ENCODE measurements at regions not wholly inside any gene's neighbourhood (a gene's known extent, or its start where the extent isn't known, plus 50 kb on each side); places are given as distances from the start of the nearest gene placed in this dataset.
"Not testable (repeated sequence)": the region's sequence is repeated elsewhere in the genome, so short reads cannot be mapped to it uniquely, and the experiment has no call there.

DNA sequence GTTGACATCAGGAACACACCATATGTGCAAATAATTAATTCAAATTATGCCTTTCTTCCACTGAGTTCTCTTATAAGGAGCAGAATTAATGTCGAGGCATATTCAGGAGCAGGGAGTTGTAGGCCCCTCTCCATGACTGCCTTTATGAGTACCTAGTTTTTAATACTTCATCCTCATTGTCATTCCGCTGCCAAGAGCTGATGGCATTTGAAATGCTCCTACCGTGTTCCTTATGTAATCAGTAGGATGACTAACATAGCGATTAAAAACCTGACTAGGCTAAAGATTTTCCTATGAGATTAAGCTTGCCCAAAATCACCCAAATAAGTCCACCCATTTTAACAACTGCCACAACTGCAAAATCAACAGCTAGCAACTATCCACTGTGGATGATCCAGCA, 220.6 kb downstream of the DHX15 start:
- no peak for DNase-seq

DNA sequence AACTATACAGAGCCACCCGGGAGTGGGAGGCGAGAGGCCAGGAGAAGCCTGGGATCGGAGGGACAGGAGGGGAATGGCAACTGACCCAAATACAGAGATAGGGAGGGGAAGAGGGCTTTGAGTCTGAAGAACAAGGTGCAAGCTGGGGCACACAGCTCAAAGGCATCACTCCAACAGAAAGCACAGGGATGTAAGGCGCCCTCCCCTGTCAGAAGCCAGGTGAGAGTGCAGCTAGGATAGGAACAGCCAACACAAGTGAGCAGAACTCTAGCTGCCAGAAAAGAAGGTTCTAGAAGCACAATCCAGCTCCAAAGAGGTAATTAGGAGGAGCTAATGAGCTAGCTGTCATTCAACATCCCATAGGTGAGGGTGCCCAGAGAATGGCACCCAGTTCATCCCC, 232.2 kb downstream of the DHX15 start:
- no peak for DNase-seq

DNA sequence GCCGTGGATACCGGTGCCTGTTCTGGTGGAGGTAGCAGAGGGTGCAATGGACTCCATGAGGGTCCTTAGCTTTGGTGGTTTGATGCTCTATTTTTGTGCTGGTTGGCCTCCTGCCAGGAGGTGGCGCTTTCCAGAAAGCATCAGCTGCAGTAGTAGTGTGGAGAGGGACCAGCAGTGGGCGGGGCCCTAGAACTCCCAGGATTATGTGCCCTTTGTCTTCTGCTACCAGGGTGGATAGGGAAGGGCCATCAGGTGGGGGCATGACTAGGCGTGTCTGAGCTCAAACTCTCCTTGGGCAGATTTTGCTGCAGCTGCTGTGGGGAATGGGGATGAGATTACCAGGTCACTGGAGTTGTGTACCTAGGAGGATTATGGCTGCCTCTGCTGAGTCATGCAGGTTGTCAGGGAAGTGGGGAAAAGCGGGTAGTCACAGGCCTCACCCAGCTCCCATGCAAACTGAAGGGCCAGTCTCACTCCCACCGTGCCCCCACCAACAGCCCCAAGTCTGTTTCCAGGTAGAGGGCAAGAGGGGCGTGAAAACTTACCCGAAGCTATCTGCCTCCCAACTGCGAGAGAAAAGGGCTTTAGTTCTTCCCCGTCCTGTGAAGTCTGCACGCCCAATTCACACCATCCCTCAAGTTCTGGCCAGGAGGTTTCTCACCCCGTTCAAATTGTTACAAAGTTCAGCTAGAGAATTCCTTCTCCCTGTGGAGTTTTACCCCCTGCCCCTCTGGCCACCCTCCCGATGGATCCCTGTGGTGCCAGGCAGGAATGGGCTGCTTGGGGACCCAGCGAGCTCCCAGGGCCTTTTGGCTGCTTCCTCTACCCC, 235.0 kb downstream of the DHX15 start:
- not testable (repeated sequence) for DNase-seq

DNA sequence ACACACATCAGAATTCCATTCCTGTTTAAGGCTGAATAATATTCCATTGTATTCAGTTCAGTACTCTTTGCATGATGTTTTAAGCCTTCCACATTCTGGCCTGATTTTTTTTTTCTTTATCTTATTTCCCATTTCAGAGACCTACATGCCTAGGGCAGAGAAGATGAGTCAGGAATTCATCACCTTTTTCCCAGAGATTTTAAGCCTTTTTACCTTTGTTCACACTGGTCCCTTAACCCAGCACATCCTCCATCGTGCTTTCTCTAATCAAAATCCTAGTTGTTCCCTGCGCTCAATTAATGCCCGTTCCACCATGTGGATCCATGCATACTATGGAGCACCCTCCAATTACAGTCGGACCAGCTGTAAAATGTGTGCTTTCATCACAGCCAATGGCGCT, 245.1 kb downstream of the DHX15 start:
- DNase-seq = no peak

DNA sequence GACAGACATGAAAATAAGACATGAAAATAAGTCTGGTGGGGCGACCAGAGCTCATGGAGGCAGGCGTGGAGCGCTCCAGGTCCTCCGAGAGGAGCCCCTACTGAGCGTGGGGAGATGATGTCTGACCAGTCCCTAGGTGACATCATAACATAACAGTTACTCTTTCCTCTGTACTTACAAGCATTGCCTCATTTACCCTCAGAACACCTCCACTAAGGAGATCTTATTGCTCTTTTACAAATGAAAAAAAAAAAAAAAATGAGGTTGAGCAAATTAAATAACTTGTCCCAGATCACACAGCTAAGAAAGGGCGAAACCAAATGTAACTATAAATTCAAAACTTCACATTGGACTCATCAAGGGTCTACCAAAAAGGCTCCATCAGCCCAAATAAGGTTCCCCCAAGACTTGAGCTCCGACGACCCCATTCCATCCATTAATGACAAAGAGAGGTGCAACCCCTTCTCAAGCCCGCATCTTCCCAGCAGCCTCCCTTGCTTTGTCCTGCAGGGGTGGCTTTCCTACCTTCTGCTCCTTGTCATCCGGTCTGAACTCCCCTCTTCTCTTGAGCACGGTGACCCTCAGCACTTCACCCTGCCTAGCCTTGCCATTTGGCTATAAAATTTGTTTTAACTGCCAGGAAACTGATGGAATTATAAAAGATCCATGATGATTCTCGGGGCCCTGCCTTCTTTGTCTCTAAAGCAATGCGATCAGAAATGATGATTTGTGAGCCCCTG, 246.7 kb downstream of the DHX15 start:
- DNase-seq = no peak

DNA sequence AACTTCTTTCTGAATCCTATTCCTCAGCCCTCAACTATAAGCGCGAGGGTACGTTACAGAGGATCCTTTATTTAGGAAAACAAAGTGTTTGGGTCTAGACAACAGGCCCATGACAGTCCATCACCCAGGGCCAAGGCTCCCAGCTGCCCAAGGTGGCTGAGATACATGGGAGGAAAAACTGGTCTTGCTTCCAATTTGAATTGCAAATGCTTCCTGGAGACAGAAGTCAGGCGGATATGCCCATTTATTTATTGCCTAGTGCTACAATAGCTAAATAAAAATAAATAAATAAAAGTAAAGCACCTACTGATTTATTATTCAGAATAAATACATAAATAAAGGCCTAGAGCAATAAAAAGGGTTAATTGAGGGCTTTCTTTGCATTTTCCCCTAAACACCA, 248.7 kb downstream of the DHX15 start:
- DNase-seq = no peak

DNA sequence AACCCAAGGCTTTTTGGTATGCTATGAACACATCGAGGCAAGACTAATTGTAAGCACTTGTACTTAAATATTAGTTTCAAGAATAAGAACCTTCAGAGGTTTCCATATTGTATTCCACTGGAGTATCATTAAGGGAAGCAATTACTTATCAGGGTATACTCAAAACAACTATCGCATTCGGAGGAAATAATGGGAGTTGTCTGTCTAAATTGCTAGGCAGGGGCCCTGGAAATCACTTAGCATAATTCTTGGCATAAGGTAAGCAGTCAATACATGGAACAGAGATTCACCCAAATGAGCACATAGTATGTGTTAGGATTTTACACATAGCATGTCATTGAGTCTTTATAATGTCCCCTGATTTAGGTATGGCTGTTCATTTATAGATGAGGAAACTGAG, 249.4 kb downstream of the DHX15 start:
- no peak for DNase-seq

DNA sequence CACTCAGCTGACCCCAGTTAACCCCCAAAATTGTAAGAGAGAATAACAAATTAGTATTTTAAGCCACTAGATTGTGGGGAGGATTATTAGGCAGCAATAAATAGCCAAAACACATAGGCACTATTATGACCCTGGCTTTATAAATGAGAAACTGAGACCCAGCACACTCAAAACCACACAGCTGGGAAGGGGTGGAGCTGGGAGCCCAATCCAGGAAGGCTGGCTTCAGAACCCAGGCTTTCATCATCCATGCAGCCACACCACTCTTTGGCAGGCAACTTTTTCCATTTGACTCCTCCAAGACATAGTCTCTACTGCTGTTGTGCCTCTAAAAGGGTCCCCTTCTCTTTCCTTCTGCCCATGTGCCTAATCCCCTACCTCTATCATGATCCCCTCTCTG, 253.8 kb downstream of the DHX15 start:
- DNase-seq = no peak

DNA sequence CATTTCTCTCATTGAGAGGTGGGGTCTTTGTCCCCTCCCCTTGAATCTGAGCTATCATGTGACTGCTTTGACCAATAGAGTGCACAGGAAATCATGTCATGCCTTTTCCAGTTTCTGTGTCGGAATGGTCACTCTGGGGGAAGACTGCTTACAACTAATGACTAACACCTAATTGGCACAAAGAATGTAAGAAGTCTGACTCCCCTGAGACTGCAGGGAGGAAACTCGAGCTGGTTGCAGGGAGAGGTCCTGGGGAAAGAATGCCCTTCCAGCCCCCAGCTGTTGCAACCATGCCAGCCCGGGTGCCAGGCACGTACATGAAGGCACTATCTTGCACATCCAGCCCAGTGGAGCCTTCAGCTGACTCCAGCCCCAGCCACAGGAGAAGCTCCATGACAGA, 254.2 kb downstream of the DHX15 start:
- DNase-seq = no peak

DNA sequence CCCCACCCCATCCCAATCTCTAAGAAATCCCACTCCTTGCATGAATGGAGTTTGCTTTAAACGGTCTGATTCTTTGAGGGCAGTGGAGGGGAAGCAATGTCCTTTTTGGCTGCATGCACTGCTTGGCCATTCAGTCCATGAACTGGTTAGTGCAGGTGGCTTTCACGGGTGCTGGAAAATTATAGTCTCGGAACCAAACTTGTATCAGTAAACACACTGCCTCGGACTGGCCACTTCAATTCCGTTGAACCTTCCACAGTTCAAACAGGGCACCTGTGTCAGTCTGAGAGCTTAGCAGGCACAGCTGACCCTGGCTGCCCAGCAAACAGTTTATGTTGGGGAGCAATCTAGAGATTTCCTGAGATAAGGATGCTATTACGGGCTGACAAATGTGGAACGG, 255.6 kb downstream of the DHX15 start:
- peak in 1 of 2 experiments; percentile 9 for DNase-seq

DNA sequence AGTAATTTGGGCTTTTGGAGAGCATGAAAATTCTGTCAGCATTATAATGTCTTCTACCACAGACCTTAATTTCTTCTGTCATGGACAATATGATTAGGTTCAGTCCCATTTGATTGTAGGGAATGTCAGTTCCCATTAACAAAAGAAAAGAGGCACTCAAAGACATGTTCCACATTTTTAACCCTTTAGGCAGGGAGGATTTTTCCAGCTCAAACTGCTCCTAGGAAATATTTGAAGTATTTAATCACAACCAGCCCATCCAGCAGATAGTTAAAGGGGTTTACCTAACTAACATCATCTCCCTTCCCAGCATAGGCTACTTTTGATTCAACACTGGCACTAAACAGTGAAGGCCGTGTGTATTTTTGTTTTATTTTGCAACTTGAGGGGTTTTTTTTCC, 256.0 kb downstream of the DHX15 start:
- no peak for DNase-seq

DNA sequence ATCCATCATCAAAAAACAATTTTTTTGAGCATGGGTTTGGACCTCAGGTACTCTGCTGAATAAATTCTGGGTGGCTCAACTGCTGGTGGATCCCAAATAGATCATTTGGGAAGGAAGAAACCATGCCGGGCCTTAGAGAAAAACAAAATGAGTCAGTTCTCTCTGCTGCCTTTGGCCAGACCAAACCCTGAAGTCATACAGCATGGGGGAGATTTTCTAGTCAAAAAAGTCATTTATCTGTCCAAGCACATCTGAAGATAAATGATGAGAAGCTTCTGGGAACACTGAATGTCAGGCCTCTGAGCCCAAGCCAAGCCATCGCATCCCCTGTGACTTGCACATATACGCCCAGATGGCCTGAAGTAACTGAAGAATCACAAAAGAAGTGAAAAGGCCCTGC, 261.4 kb downstream of the DHX15 start:
- DNase-seq = no peak

DNA sequence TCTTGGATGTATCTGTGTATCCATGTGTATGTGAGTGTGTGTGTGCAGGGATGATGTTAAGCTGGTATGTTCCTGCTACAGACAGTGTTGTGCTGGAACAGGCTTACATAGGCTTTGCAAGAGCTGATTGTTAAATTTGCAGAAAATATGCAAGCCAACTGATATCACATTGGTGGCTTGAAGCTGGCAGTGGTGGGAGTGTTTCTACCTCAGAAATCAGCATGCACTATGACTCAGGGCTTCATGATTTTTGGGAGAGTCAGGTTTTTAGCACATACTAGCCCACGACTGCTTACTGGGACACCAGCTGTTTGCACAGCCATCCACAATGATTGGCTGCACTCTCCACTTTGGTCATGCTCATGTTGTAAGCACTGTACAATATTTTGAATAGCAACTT, 261.8 kb downstream of the DHX15 start:
- DNase-seq = no peak

DNA sequence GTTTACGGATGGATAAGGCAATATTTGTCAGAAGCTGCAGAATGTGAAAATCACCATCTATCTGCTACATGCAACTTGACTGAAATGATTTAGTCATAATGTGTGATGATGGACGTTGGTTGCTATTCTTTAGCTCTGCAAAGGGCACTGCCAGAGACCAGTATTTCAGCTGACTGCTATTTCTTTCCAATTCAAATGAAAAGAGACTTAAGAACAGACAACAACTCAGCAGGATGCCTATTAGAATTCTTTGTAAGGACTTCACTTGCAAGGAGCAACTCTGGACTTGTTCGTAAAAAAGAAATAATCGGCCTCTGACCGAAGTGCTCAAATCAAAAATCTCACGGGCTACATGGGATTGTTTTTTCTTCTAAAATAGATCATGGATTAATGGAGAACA, 262.7 kb downstream of the DHX15 start:
- DNase-seq = no peak

DNA sequence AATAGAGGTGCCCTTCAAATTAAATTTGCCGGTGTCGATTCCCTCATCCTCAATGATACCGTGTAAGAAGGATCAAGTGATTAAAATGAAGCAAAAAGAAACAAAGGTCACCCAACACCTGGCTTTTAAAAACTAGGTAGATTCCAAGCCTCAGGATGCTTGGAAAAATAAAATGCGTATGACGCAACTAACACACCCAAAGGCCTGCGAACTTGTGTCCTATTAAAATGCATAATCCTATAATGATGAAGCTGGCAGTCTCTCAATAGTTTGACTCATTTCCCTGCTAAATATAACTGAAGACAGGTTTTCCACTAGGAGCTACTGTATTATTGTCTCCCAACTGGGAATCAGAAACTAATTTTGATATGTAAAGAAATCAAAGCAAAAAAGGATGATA, 263.2 kb downstream of the DHX15 start:
- DNase-seq = no peak

DNA sequence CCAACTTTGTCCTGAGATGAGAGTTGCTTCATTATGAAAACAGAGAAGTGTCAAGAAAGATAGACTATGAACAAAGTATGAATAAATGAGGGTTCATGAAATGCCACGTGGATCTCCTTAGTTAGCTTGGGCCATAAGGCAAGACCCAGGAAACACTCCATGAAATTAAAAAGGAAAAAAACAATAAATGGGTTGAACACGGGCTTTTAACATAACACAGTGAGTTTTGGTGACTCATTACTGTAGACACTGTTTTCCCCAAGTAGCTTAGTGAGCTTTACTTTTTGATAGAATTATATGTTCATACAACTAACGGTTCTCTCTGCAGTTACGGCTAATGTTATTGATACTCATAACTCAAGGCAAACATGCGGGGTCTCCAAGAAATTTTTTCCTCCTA, 265.0 kb downstream of the DHX15 start:
- no peak for DNase-seq

DNA sequence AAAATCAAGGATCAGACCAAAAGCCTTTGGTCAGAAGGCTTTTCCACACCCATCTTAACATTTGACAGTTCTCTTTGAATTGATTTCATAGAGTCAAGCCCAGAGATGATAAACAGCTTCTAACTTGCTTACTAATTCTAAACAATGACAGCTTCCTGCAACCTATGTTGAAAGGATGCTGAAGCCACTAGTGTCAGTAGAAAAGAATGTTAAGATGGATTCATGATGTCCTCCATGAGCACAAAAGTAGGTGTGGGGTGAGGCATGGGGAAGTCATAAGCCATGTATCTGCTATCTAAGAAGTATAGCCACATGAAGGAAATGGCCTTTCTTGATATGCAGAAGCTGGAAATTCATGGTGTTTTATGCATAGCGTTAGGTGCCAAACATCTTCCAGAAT, 269.3 kb downstream of the DHX15 start:
- no peak for DNase-seq

DNA sequence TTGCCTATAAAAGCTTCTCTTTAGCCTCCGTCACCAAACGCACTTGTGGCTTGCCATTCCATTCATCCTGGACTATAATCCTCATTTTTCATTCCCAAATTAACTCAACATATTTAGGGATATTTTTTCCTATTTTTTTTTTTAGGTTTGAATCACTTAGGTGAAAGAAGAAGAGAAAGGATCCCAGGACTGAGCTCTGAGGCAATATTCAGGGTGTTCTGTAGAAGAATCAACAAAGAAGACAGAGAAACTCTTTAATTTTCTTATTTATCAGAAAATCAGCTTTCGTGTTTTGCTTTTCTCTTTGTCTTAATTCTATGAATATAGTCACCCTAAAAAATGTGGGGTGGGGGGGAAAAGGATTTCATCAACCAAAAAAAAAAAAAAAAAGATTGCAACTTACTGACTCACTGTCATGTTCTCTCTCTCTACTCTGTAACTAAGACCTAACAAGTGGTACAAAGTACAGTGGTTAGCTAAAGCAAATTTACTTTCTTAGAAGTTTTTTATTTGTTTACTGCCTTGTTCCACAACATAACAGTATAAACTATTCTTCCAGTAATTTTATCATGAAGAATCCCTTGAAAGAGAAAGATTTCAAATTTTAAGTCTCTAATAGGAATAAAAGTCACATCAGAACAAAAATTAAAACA, 272.0 kb downstream of the DHX15 start:
- no peak for DNase-seq

DNA sequence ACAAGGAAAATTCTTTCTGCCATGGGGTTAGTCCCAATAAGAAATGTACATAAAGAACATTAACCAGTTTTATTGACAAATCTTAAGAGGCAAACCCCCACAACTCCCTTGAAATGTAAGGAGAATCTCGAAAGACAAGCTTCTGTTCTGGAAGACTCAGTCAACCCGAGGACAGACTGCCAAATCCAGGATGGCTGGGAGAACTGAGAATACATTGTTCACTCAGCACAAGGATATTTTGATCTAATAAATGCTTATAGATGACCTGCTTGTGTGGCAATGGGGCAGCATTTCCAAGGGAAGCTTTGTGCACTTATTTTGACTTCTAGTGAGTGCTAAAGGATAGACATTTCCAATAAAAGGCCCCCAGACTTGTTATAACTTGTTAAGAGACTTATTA, 280.4 kb downstream of the DHX15 start:
- no peak for DNase-seq

DNA sequence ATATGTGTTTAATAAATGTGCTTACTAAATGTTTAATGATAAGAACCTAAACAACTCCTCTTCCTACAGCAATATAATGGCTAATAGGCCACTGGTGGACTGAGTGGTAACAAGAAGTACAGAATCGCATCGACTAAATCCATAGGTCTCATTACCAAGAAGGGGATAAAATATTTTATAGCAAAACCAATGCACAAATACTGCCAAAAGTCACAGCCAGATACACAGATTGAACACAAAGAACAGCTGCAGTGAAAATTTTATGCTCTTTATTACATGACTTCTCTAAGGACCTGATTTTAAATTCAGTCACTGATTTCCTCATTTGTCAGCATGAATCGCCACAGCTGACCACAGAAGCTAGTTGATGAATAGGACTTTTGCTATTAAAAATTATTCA, 285.4 kb downstream of the DHX15 start:
- no peak for DNase-seq

DNA sequence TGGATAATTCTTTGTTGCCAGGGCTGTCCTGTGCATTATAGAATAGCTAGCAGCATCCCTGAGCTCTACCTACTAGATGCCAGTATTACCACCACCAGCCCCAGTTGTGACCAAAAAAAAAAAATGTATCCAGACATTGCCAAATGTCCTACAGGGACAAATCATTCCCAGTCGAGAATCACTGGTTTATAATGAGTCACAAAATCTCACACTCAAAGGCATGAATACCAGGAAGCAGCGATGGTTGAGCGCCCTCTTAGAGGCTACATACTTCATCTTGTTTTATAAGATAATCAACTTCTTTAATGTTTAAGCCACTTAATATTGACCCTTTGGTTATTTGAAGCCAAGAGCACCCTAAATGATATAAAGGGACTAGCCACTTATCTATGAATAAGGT, 297.3 kb downstream of the DHX15 start:
- DNase-seq = no peak

DNA sequence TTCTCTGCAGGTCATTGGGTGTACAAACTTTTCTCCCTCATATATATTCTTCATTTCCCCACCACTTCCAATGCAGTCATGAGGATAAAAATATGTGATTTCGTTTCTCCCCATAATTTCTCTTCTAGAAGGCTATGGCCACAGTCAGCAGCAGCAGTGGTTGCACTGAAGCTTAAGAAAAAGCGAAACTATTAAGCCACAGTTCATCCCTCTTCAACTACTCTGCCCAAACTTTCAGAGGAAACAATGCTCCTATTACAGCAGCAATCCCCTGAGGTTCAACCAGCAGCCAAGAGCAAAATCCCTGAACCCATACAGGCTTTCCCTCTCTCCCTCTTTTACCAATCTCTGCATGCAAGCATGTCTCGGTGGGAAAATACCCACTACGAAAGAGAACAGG, 298.6 kb downstream of the DHX15 start:
- DNase-seq = no peak

DNA sequence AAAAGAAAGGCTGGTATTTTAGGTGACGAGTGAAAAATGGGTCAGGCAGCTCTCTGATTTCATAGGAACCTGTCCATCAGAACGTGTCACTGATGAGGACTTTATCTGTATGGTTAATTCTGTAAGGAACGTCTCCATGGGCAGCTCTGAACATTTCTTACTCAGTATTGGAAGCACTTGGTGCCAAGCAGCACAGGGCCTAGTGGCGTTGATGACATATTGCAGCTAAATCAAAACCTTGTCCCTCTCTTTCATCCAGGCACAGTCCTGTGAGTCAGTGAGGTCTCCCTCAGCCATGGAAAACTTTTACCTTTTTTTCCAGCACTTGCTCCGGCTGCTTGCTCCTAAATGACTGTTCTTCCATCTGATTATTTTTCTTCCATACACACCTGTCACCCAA, 301.9 kb downstream of the DHX15 start:
- no peak for DNase-seq

DNA sequence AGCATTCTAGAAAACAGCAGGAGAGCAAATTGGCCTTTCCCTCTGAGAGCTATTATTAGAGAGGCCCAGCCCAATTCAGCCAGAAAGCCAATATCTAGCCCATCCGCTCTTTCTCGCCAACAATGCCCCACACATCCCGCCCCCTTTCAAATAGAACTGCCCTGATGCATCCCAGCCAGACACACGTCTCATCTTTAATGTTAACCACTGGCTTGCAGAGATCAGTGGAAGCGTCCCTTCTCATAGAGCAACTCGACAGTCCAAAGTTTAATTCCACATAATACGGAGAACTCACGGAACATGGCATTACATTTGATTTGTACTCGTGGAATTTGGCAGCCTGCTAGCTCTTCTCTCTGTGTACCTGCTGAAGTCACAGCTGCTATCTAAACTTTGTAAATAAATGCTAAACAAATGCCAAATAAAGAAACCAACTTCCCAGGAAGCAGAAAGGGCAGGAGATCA, 304.4 kb downstream of the DHX15 start:
- DNase-seq = no peak
